Endothelial cell of umbilical vein (primary cell): ENCODE measurements at regions not wholly inside any gene's neighbourhood (a gene's known extent, or its start where the extent isn't known, plus 50 kb on each side); places are given as distances from the start of the nearest gene placed in this dataset.

Experiments used
- BruUV-seq: library from RNA; stranded (reverse); fragments of 400-500 nt; replicated peaks from 2 replicates; lab custom pipeline; 2021; lab: Mats Ljungman, UMichigan
- CTCF ChIA-PET: fragments of 300-600, 350-600 bp; sonication (Branson Sonifier 250); formaldehyde crosslinking; loops from one replicate; lab custom pipeline; 2021; ENCODE audit warnings: antibody characterized with exemption, inconsistent platforms; lab: Charles Lee
- POLR2A ChIA-PET: fragments of 300-600, 350-600 bp; sonication (Branson Sonifier 250); formaldehyde crosslinking; loops from one replicate; lab custom pipeline; 2021; ENCODE audit warnings: antibody characterized with exemption, inconsistent platforms; lab: Charles Lee
- DNase-seq: peaks from one replicate; pipeline ENCODE4 v3.0.0-alpha.2; 2011; ENCODE audit warnings: low read depth, low spot score
- FAIRE-seq: peaks from 2 replicates; lab custom pipeline; 2011; peaks lifted over from hg19 to GRCh38; lab: Jason Lieb, UNC
- H2AFZ ChIP-seq: 2 replicates; pipeline ENCODE4 v1.6.0; 2012; ENCODE audit warnings: low read depth, low read length, control low read depth, inconsistent platforms
- H3K27ac ChIP-seq: 2 replicates; pipeline ENCODE4 v1.5.1; 2011; ENCODE audit warnings: low read depth, mild to moderate bottlenecking, control low read depth, low read length, moderate library complexity; ENCODE audit not compliant: insufficient read depth
- H3K27me3 ChIP-seq, 2 experiments: 2 replicates each; pipeline versions ENCODE4 v1.6.0 to v1.6.1; 2011; ENCODE audit warnings: low read length in 2 of 2, mixed read lengths in 1 of 2; ENCODE audit not compliant: control insufficient read depth in 2 of 2, insufficient read depth in 2 of 2
- H3K36me3 ChIP-seq, 2 experiments: 2 replicates in 1 of 2; 3 replicates in 1 of 2; pipeline ENCODE4 v1.5.1; 2011; ENCODE audit warnings: low read length in 2 of 2, mild to moderate bottlenecking in 1 of 2, moderate library complexity in 1 of 2; ENCODE audit not compliant: control insufficient read depth in 2 of 2, insufficient read depth in 2 of 2; ENCODE audit errors: extremely low read depth in 1 of 2
- H3K4me1 ChIP-seq: 3 replicates; pipeline ENCODE4 v1.5.1; 2011; ENCODE audit warnings: mild to moderate bottlenecking, low read length; ENCODE audit not compliant: control insufficient read depth, insufficient read depth; ENCODE audit errors: extremely low read depth
- H3K4me2 ChIP-seq: 2 replicates; pipeline ENCODE4 v1.6.1; 2011; ENCODE audit warnings: low read length, control low read depth, mixed read lengths; ENCODE audit not compliant: insufficient read depth
- H3K4me3 ChIP-seq, 3 experiments: fragments of 200-600 bp in 1 of 3; sonication (generic), shearing (Covaris generic) in 1 of 3; replicated peaks in 1 of 3; 2 replicates each; pipeline ENCODE4 v1.5.1; 2011 to 2016; ENCODE audit warnings: control low read depth in 3 of 3, low read length in 3 of 3, mild to moderate bottlenecking in 2 of 3, inconsistent platforms in 1 of 3, low read depth in 1 of 3, moderate library complexity in 1 of 3; ENCODE audit not compliant: insufficient read depth in 1 of 3
- H3K79me2 ChIP-seq: 2 replicates; pipeline ENCODE4 v1.6.0; 2012; ENCODE audit warnings: low read length, inconsistent platforms; ENCODE audit not compliant: control insufficient read depth, insufficient read depth
- H3K9ac ChIP-seq: replicated peaks from 2 replicates; pipeline ENCODE3; 2011; ENCODE audit warnings: low read length, control low read depth; ENCODE audit not compliant: insufficient read depth; ENCODE audit errors: extremely low read depth
- H3K9me1 ChIP-seq: replicated peaks from 3 replicates; pipeline ENCODE4 v1.6.0; 2011; ENCODE audit warnings: mild to moderate bottlenecking, low read length; ENCODE audit not compliant: control insufficient read depth, insufficient read depth; ENCODE audit errors: extremely low read depth
- H3K9me3 ChIP-seq: replicated peaks from 2 replicates; pipeline ENCODE4 v1.5.1; 2012; ENCODE audit warnings: low read length, inconsistent platforms; ENCODE audit not compliant: control insufficient read depth, insufficient read depth
- H4K20me1 ChIP-seq: replicated peaks from 2 replicates; pipeline ENCODE3; 2011; ENCODE audit warnings: mild to moderate bottlenecking, low read length; ENCODE audit not compliant: control insufficient read depth, insufficient read depth; ENCODE audit errors: extremely low read depth
- CTCF ChIP-seq, 2 donors: IDR thresholded peaks; 1 replicate in 1 of 2; 2 replicates in 1 of 2; pipeline ENCODE4 v1.5.1; 2011; ENCODE audit warnings: low read length in 2 of 2, mild to moderate bottlenecking in 2 of 2, moderate library complexity in 2 of 2, control low read depth in 1 of 2, inconsistent platforms in 1 of 2, low read depth in 1 of 2; ENCODE audit not compliant: insufficient read depth in 1 of 2; ENCODE audit errors: extremely low read depth in 1 of 2
- EZH2 ChIP-seq: IDR thresholded peaks from 2 replicates; pipeline ENCODE4 v1.6.1; 2012; ENCODE audit warnings: borderline replicate concordance, low read depth, mild to moderate bottlenecking, moderate library complexity, low read length, inconsistent platforms; ENCODE audit not compliant: severe bottlenecking
- GATA2 ChIP-seq: IDR thresholded peaks from 2 replicates; pipeline ENCODE4 v1.7.0; 2011; ENCODE audit warnings: low read depth, mild to moderate bottlenecking, moderate library complexity, mixed read lengths, low read length; ENCODE audit not compliant: insufficient read length, insufficient read depth
- JUN ChIP-seq: IDR thresholded peaks from 2 replicates; pipeline ENCODE4 v1.6.1; 2011; ENCODE audit warnings: borderline replicate concordance, low read depth; ENCODE audit not compliant: insufficient read length, insufficient read depth
- MYC ChIP-seq: IDR thresholded peaks from one replicate; pipeline ENCODE4 v1.6.1; 2011; ENCODE audit warnings: mild to moderate bottlenecking, low read depth, low read length
- POLR2A ChIP-seq: IDR thresholded peaks from 2 replicates; pipeline ENCODE4 v1.6.1; 2012; ENCODE audit warnings: low read depth, mild to moderate bottlenecking, control low read depth, low read length
- POLR2AphosphoS5 ChIP-seq: IDR thresholded peaks from 2 replicates; pipeline ENCODE4 v1.6.1; 2012; ENCODE audit warnings: low read depth, mild to moderate bottlenecking, control low read depth, low read length, moderate library complexity; ENCODE audit not compliant: insufficient read depth
- dilution Hi-C: fragments of 300-500 bp; cut with MboI; formaldehyde crosslinking; loops from one replicate; pipeline ENCODE4 v1.15.0; 2019; ENCODE audit warnings: low sequenced_read_pairs; ENCODE audit not compliant: extremely low pct_ligation_motif_present
- intact Hi-C: fragments of 100-400 bp; cut with micrococcal nuclease; formaldehyde crosslinking; loops from one replicate; pipeline ENCODE4 v1.10.0; 2022

DNA sequence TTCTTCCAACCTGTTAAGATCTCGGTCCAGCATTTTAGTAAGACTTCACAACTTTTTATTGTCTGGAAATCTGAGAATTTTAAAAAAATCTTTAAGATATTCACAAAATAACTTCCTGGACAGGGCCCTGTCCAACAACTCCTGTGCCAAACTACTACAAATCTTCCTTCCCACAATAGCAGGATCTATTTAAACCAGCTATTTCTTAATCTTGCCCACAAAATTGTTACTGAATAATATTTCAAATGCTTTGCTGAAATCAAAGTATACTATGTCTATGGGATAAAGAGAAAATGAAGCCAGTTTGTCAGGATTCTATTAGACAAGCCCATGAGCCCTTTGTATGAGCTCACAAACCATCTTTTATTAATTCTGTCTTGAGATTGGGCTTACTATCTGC lies 104.1 kb upstream of the DDIT4L start:
- no peak overlapping the region for H3K4me2 ChIP-seq
- H3K27ac ChIP-seq = no peak overlapping the region
- intact Hi-C loops = no loop called here
- no peaks in the 10 kb centered on the region for H3K9me3 ChIP-seq
- FAIRE-seq = no peak
- H3K4me3 ChIP-seq = no peak overlapping the region
- H3K9me1 ChIP-seq = no peaks in the 10 kb centered on the region
- no peak overlapping the region for H2AFZ ChIP-seq
- dilution Hi-C loops = no loop called here
- no TSS peak for BruUV-seq
- DNase-seq = no peak
- H3K4me1 ChIP-seq = peaks cover 23% of the 10 kb centered on the region
- H3K9ac ChIP-seq = no peak overlapping the region
- ChIA-PET POLR2A (no interaction called here), CTCF (interaction anchor here (1.1 to 1.2 kb wide), 2 partner anchors 9 to 91 kb away, joined by 3 to 7 read pairs; no protein-coding TSS in a partner anchor)
- H4K20me1 ChIP-seq = no peaks in the 10 kb centered on the region
- H3K36me3 ChIP-seq = no peaks in the 10 kb centered on the region
- no peaks in the 10 kb centered on the region for H3K79me2 ChIP-seq
- H3K27me3 ChIP-seq = no peaks in the 10 kb centered on the region
- TF ChIP-seq JUN = no peak
- TF ChIP-seq POLR2A = no peak
- no peak for TF ChIP-seq EZH2
- TF ChIP-seq GATA2 = no peak
- no peak for TF ChIP-seq CTCF (IDR thresholded peaks at IDR 0.05; ENCODE audit: extremely low read depth in 1 of 2, insufficient read depth in 1 of 2, low read depth in 1 of 2, low read length in 2 of 2)
- no peak for TF ChIP-seq POLR2AphosphoS5
- TF ChIP-seq MYC = no peak
